H1 (cell line): ENCODE measurements at regions not wholly inside any gene's neighbourhood (a gene's known extent, or its start where the extent isn't known, plus 50 kb on each side); places are given as distances from the start of the nearest gene placed in this dataset.

Source experiments
- ASH2L ChIP-seq: fragments of 200-600, 300-600 bp; sonication (generic); IDR thresholded peaks from one replicate; pipeline ENCODE4 v1.7.1; 2017; ENCODE audit warnings: low read length
- CEBPB ChIP-seq: IDR thresholded peaks from 2 replicates; pipeline ENCODE4 v1.6.1; 2012; ENCODE audit warnings: low read depth, low read length
- EP300 ChIP-seq, 2 experiments: IDR thresholded peaks; 1 replicate in 1 of 2; 2 replicates in 1 of 2; pipeline ENCODE4 v1.6.1; 2011 to 2012; ENCODE audit warnings: low read depth in 2 of 2, low read length in 2 of 2, mild to moderate bottlenecking in 2 of 2, borderline replicate concordance in 1 of 2, inconsistent platforms in 1 of 2, moderate library complexity in 1 of 2
- MAFK ChIP-seq: IDR thresholded peaks from 2 replicates; pipeline ENCODE4 v1.6.1; 2012; ENCODE audit warnings: low read depth, mild to moderate bottlenecking, improper control_type of control experiment, low read length
- POLR2AphosphoS5 ChIP-seq: IDR thresholded peaks from 2 replicates; pipeline ENCODE4 v1.6.1; 2011; ENCODE audit warnings: low read depth, low read length
- SP2 ChIP-seq: IDR thresholded peaks from 2 replicates; pipeline ENCODE4 v1.6.1; 2012; ENCODE audit warnings: mild to moderate bottlenecking, low read length, inconsistent platforms
- TF ChIP-seq, protein P1 (sequence below), 3 experiments: IDR thresholded peaks; 1 replicate in 2 of 3; 2 replicates in 1 of 3; pipeline versions ENCODE4 v1.5.1 to v1.6.1; 2011; ENCODE audit warnings: low read length in 3 of 3, mild to moderate bottlenecking in 3 of 3, inconsistent platforms in 2 of 3, low read depth in 1 of 3, moderate library complexity in 1 of 3; ENCODE audit not compliant: insufficient read depth in 1 of 3; ENCODE audit errors: control extremely low read depth in 1 of 3

DNA sequence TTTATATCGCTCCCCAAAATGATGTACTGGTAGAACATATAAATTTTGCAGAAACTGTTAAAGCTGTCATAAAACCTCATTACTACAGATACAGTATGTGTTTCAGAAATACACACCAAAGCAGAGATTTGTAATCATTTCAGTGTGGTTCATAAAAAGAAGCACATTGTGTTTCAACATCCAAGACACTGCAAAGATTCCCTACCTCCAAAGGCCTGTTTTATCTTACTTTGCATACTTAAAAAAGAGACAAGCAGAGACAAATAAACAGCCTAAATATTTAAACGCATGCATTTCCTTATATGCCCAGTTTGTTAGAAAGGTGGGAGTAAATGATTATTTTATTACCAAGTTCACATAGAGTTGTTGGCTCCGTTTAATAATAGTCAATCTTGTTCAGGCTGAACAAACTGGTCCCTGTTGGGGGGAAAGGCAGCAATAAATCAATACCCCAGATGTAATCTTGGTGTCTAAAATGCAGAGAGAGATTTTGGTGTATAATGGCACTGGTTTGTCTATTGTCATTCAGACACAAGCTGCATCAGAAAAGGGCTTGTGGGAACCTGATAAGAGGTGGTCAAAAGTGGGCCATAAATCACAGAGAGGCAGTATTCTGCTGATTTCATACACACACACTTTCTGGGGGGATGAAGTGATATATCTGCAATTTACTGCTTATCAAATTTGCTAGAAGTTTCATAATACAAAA lies 321.4 kb upstream of the ETAA1 start:
- TF ChIP-seq, protein P1, sequence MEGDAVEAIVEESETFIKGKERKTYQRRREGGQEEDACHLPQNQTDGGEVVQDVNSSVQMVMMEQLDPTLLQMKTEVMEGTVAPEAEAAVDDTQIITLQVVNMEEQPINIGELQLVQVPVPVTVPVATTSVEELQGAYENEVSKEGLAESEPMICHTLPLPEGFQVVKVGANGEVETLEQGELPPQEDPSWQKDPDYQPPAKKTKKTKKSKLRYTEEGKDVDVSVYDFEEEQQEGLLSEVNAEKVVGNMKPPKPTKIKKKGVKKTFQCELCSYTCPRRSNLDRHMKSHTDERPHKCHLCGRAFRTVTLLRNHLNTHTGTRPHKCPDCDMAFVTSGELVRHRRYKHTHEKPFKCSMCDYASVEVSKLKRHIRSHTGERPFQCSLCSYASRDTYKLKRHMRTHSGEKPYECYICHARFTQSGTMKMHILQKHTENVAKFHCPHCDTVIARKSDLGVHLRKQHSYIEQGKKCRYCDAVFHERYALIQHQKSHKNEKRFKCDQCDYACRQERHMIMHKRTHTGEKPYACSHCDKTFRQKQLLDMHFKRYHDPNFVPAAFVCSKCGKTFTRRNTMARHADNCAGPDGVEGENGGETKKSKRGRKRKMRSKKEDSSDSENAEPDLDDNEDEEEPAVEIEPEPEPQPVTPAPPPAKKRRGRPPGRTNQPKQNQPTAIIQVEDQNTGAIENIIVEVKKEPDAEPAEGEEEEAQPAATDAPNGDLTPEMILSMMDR (IDR thresholded peaks at IDR 0.05; ENCODE audit: control extremely low read depth in 1 of 3, insufficient read depth in 1 of 3, low read depth in 1 of 3, low read length in 3 of 3) = no peak
- no peak for TF ChIP-seq ASH2L
- TF ChIP-seq CEBPB = no peak
- TF ChIP-seq EP300 (IDR thresholded peaks at IDR 0.05; ENCODE audit: borderline replicate concordance in 1 of 2, low read depth in 2 of 2, low read length in 2 of 2) = no peak
- TF ChIP-seq POLR2AphosphoS5 = no peak
- no peak for TF ChIP-seq MAFK
- TF ChIP-seq SP2 = no peak
